HL-60 (cell line): ENCODE measurements at regions not wholly inside any gene's neighbourhood (a gene's known extent, or its start where the extent isn't known, plus 50 kb on each side); places are given as distances from the start of the nearest gene placed in this dataset.
"Not testable (repeated sequence)": the region's sequence is repeated elsewhere in the genome, so short reads cannot be mapped to it uniquely, and the experiment has no call there.

Source experiments
- DNase-seq, 2 experiments: peaks; one replicate each; pipeline ENCODE4 v3.0.0-alpha.2; 2010 to 2020; ENCODE audit warnings: low read depth in 1 of 2, low spot score in 1 of 2
- H3K27ac ChIP-seq: fragments of 250-450 bp; sonication (Bioruptor Pico); replicated peaks from 2 replicates; pipeline ENCODE4 v1.5.1; 2020; ENCODE audit warnings: mild to moderate bottlenecking, moderate library complexity
- H3K27me3 ChIP-seq: fragments of 250-450 bp; sonication (Bioruptor Pico); 2 replicates; pipeline ENCODE4 v1.5.1; 2021; ENCODE audit warnings: mild to moderate bottlenecking, moderate library complexity; ENCODE audit not compliant: insufficient read depth, poor library complexity, severe bottlenecking
- H3K4me3 ChIP-seq: replicated peaks from 2 replicates; pipeline ENCODE4 v1.5.1; 2011; ENCODE audit warnings: mild to moderate bottlenecking, control low read depth, low read length; ENCODE audit not compliant: insufficient read depth
- GABPA ChIP-seq: IDR thresholded peaks from 2 replicates; pipeline ENCODE4 v1.6.1; 2012; ENCODE audit warnings: low read depth
- POLR2AphosphoS5 ChIP-seq: IDR thresholded peaks from 2 replicates; pipeline ENCODE4 v1.6.1; 2012; ENCODE audit warnings: low read depth
- SPI1 ChIP-seq: IDR thresholded peaks from 2 replicates; pipeline ENCODE4 v1.6.1; 2012; ENCODE audit warnings: low read depth, mild to moderate bottlenecking, borderline replicate concordance
- TF ChIP-seq, protein P1 (sequence below): IDR thresholded peaks from one replicate; pipeline ENCODE4 v1.5.1; 2011; ENCODE audit warnings: low read length, control low read depth, inconsistent platforms; ENCODE audit not compliant: insufficient read depth
- TF ChIP-seq, protein P2 (sequence below): IDR thresholded peaks from 2 replicates; pipeline ENCODE4 v1.6.1; 2012; ENCODE audit warnings: low read depth; ENCODE audit not compliant: insufficient replicate concordance

- Histone ChIP-seq H3K4me3 (no peak overlapping the region), H3K27me3 (no peaks in the 10 kb centered on the region), H3K27ac (no peak overlapping the region)
- DNase-seq, result no peak
- TF ChIP-seq, protein P1, sequence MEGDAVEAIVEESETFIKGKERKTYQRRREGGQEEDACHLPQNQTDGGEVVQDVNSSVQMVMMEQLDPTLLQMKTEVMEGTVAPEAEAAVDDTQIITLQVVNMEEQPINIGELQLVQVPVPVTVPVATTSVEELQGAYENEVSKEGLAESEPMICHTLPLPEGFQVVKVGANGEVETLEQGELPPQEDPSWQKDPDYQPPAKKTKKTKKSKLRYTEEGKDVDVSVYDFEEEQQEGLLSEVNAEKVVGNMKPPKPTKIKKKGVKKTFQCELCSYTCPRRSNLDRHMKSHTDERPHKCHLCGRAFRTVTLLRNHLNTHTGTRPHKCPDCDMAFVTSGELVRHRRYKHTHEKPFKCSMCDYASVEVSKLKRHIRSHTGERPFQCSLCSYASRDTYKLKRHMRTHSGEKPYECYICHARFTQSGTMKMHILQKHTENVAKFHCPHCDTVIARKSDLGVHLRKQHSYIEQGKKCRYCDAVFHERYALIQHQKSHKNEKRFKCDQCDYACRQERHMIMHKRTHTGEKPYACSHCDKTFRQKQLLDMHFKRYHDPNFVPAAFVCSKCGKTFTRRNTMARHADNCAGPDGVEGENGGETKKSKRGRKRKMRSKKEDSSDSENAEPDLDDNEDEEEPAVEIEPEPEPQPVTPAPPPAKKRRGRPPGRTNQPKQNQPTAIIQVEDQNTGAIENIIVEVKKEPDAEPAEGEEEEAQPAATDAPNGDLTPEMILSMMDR, result no peak
- no peak for TF ChIP-seq POLR2AphosphoS5
- TF ChIP-seq GABPA, result no peak
Measured at GRCh38 chr1:4133297-4133938, 233.3 kb upstream of the C1orf174 start.

DNA sequence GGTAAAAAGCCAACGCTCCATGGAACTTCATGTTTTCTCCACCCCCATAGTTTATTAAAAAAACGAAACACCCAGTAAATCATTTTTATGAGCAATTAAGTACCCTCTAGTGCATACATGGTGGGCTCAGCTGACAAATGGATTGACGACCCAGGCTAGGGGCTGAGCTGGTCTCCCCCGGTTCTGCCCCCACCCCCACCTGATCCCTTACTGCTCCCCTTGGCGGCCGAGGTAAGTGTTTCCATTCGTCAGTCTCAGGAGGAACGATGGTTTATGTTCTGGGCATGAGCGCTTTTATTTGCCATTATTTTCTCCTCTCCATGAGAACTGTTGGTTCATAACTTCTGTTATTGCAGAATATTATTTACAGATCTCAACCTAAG, 233.9 kb upstream of the C1orf174 start:
- H3K27ac ChIP-seq, result no peak overlapping the region
- no peak overlapping the region for H3K4me3 ChIP-seq
- no peak for TF ChIP-seq SPI1
- TF ChIP-seq, protein P1, result no peak
- TF ChIP-seq GABPA, result no peak
- TF ChIP-seq, protein P2, sequence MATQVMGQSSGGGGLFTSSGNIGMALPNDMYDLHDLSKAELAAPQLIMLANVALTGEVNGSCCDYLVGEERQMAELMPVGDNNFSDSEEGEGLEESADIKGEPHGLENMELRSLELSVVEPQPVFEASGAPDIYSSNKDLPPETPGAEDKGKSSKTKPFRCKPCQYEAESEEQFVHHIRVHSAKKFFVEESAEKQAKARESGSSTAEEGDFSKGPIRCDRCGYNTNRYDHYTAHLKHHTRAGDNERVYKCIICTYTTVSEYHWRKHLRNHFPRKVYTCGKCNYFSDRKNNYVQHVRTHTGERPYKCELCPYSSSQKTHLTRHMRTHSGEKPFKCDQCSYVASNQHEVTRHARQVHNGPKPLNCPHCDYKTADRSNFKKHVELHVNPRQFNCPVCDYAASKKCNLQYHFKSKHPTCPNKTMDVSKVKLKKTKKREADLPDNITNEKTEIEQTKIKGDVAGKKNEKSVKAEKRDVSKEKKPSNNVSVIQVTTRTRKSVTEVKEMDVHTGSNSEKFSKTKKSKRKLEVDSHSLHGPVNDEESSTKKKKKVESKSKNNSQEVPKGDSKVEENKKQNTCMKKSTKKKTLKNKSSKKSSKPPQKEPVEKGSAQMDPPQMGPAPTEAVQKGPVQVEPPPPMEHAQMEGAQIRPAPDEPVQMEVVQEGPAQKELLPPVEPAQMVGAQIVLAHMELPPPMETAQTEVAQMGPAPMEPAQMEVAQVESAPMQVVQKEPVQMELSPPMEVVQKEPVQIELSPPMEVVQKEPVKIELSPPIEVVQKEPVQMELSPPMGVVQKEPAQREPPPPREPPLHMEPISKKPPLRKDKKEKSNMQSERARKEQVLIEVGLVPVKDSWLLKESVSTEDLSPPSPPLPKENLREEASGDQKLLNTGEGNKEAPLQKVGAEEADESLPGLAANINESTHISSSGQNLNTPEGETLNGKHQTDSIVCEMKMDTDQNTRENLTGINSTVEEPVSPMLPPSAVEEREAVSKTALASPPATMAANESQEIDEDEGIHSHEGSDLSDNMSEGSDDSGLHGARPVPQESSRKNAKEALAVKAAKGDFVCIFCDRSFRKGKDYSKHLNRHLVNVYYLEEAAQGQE, result no peak
- TF ChIP-seq POLR2AphosphoS5, result no peak
- no peak for DNase-seq
- no peaks in the 10 kb centered on the region for H3K27me3 ChIP-seq

- DNase-seq, H3K27me3 ChIP-seq, H3K4me3 ChIP-seq, H3K27ac ChIP-seq: not testable (repeated sequence)
Measured at GRCh38 chr1:4135853-4136252, 235.8 kb upstream of the C1orf174 start.

GRCh38 chr1:4137621-4138415, 237.7 kb upstream of the C1orf174 start:
- no peak for DNase-seq
- TF ChIP-seq, protein P2, result no peak
- TF ChIP-seq, protein P1, result no peak
- no peak for TF ChIP-seq POLR2AphosphoS5
- no peak for TF ChIP-seq GABPA
- TF ChIP-seq SPI1, result no peak
- no peak overlapping the region for H3K27ac ChIP-seq
- H3K4me3 ChIP-seq, result no peak overlapping the region
- H3K27me3 ChIP-seq, result no peaks in the 10 kb centered on the region
